KMS-11 (cell line): ENCODE measurements at regions not wholly inside any gene's neighbourhood (a gene's known extent, or its start where the extent isn't known, plus 50 kb on each side); places are given as distances from the start of the nearest gene placed in this dataset.

Source experiments
- H2AFZ ChIP-seq: fragments of 200-600 bp; sonication (generic); 2 replicates; pipeline ENCODE4 v1.6.1; 2016; ENCODE audit warnings: antibody characterized with exemption, mixed run types, low read depth
- H3K27ac ChIP-seq: fragments of 200-600 bp; sonication (generic); 2 replicates; pipeline ENCODE4 v1.6.1; 2016; ENCODE audit warnings: mild to moderate bottlenecking, mixed run types
- H3K27me3 ChIP-seq: fragments of 200-600 bp; sonication (generic); 2 replicates; pipeline ENCODE4 v1.6.1; 2017; ENCODE audit warnings: mild to moderate bottlenecking, low read depth, mixed run types, moderate library complexity; ENCODE audit not compliant: insufficient read depth
- H3K36me3 ChIP-seq: fragments of 200-600 bp; sonication (generic); 2 replicates; pipeline ENCODE4 v1.6.1; 2017; ENCODE audit warnings: mild to moderate bottlenecking, mixed run types; ENCODE audit not compliant: insufficient read depth
- H3K4me1 ChIP-seq: fragments of 200-600 bp; sonication (generic); 2 replicates; pipeline ENCODE4 v1.6.1; 2016; ENCODE audit warnings: mild to moderate bottlenecking, low read depth, mixed run types; ENCODE audit not compliant: poor library complexity, severe bottlenecking
- H3K4me2 ChIP-seq: fragments of 200-600 bp; sonication (generic); 2 replicates; pipeline ENCODE4 v1.7.0; 2016; ENCODE audit warnings: mild to moderate bottlenecking, mixed run types
- H3K4me3 ChIP-seq: fragments of 200-600 bp; sonication (generic); IDR thresholded peaks from 2 replicates; pipeline ENCODE4 v1.6.1; 2017; ENCODE audit warnings: low read depth, low read length, mixed read lengths; ENCODE audit not compliant: insufficient read depth
- H3K79me2 ChIP-seq: fragments of 200-600 bp; sonication (generic); 2 replicates; pipeline ENCODE4 v1.6.1; 2016; ENCODE audit warnings: low read depth, mixed run types; ENCODE audit not compliant: insufficient read depth
- H3K9ac ChIP-seq: fragments of 200-600 bp; sonication (generic); 2 replicates; pipeline ENCODE4 v1.6.1; 2016; ENCODE audit warnings: mild to moderate bottlenecking, mixed run types
- H4K20me1 ChIP-seq: fragments of 200-600 bp; sonication (generic); 2 replicates; pipeline ENCODE4 v1.6.1; 2016; ENCODE audit warnings: mild to moderate bottlenecking, mixed run types; ENCODE audit not compliant: insufficient read depth
- CTCF ChIP-seq: fragments of 200-600 bp; sonication (generic); conservative IDR thresholded peaks from 2 replicates; pipeline ENCODE4 v1.6.1; 2017; ENCODE audit warnings: low read depth, mild to moderate bottlenecking, antibody characterized with exemption, low read length, moderate library complexity, mixed read lengths

DNA sequence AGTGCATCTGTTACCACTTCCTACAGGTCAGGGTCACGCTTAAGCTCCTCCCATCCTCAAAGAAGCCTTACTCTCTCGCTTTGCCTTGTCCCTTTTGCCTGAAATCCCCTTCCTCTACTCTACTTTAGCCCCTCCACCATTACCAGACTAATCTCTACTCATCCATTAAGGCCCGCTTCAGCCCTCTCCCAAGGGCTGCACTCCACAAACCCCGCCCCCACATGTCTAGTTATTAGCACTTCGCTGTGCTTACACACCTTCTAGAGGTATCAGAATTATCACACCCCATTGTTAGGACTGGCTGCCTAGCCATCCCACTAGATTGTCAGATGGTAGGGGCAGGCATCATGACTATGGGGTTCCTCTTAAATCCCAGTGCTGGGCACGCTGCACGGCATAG, 565.7 kb upstream of the WWC1 start:
- no peaks in the 10 kb centered on the region for H3K4me1 ChIP-seq
- no peaks in the 10 kb centered on the region for H3K79me2 ChIP-seq
- no peak overlapping the region for H3K27ac ChIP-seq
- H3K27me3 ChIP-seq: no peaks in the 10 kb centered on the region
- no peaks in the 10 kb centered on the region for H3K36me3 ChIP-seq
- H3K4me3 ChIP-seq: no peak overlapping the region
- H2AFZ ChIP-seq: no peak overlapping the region
- TF ChIP-seq CTCF: no peak
- H4K20me1 ChIP-seq: no peaks in the 10 kb centered on the region
- H3K4me2 ChIP-seq: no peak overlapping the region
- no peak overlapping the region for H3K9ac ChIP-seq

DNA sequence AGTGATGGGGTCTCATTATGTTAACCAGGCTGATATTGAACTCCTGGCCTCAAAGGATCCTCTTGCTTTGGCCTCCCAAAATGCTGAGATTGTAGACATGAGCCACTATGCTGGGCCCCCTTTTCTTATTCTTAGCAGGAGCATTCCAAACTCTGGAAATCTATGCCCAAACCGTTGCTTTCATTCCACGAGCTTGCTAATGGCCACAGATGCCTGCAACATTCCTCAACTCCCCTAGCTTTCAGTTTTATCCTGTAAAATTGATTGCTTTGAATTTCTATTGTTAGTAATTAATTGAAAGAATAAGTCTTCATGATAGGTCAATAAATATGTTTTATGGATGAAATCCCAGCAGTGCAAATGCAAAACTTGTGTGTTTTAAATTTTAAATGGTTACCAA, 564.8 kb upstream of the WWC1 start:
- Histone ChIP-seq H4K20me1 (no peaks in the 10 kb centered on the region), H3K4me1 (no peaks in the 10 kb centered on the region), H2AFZ (no peak overlapping the region), H3K27ac (no peak overlapping the region), H3K9ac (no peak overlapping the region), H3K27me3 (no peaks in the 10 kb centered on the region), H3K4me3 (no peak overlapping the region), H3K79me2 (no peaks in the 10 kb centered on the region), H3K4me2 (no peak overlapping the region), H3K36me3 (no peaks in the 10 kb centered on the region)
- no peak for TF ChIP-seq CTCF

DNA sequence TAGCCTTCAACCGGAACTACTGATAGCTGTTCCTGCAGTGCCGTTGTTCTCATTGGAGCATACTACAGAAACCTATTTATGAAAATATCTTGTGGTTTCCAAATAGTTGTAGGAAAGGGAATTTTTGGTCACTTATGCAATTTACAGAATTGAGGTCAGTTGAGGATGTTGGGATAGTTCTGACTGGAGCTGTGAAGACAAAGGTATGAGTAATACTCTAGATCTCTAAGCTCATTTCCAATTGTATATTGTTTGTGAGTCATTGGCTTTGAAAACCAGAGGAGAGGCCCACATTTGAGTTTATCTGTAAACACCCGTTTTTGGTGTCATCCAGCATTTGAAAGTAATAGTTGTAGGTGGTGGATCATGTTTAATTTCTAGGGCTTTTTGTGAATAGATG, 561.3 kb upstream of the WWC1 start:
- Histone ChIP-seq H3K4me1 (no peaks in the 10 kb centered on the region), H4K20me1 (no peaks in the 10 kb centered on the region), H3K27me3 (no peaks in the 10 kb centered on the region), H3K27ac (no peak overlapping the region), H3K4me2 (no peak overlapping the region), H2AFZ (no peak overlapping the region), H3K79me2 (no peaks in the 10 kb centered on the region), H3K36me3 (no peaks in the 10 kb centered on the region), H3K9ac (no peak overlapping the region), H3K4me3 (no peak overlapping the region)
- no peak for TF ChIP-seq CTCF

DNA sequence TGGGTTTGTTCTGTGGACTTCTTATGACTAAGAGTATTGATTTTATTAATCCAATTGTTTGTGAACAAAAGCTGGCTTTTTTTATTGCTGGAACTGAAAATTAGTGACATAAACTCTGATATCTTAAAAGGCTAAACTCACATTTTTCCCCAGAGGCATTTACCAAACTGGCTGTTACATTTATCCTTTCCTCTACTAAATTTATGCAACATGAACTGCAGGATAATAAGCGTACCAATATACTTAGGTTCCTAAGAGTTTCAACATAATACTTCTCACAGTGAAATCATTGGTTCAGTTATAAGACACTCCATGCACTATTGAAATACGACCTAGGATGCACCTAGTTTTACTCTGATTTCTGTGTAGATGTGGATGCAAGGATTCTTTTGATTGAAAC, 560.8 kb upstream of the WWC1 start:
- Histone ChIP-seq H3K9ac (no peak overlapping the region), H4K20me1 (no peaks in the 10 kb centered on the region), H3K4me1 (no peaks in the 10 kb centered on the region), H3K27me3 (no peaks in the 10 kb centered on the region), H3K4me3 (no peak overlapping the region), H2AFZ (no peak overlapping the region), H3K4me2 (no peak overlapping the region), H3K36me3 (no peaks in the 10 kb centered on the region), H3K27ac (no peak overlapping the region), H3K79me2 (no peaks in the 10 kb centered on the region)
- TF ChIP-seq CTCF: no peak

DNA sequence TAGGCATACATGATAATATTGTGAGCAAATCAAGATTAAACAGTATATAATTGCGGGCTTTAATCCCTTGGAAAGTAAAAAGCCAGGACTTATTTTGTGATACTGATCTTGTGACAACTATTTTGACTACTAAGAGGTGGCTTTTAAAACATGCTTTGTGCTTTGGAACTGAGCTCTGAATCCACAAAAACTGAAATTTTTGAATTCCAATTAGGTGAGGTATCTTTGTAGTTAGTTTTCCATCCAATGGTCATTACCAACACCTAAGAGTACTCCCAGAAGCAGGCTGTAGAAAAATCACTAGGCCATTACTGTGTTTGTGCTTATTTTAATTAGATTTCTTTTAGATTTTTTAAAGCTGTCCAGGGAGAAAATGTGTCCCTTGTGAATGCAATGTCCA, 559.5 kb upstream of the WWC1 start:
- no peak for TF ChIP-seq CTCF
- H3K9ac ChIP-seq: no peak overlapping the region
- no peaks in the 10 kb centered on the region for H3K27me3 ChIP-seq
- H3K4me3 ChIP-seq: no peak overlapping the region
- no peaks in the 10 kb centered on the region for H3K4me1 ChIP-seq
- no peaks in the 10 kb centered on the region for H4K20me1 ChIP-seq
- no peaks in the 10 kb centered on the region for H3K79me2 ChIP-seq
- H3K36me3 ChIP-seq: no peaks in the 10 kb centered on the region
- no peak overlapping the region for H3K27ac ChIP-seq
- no peak overlapping the region for H2AFZ ChIP-seq
- no peak overlapping the region for H3K4me2 ChIP-seq
